ENCODE measurements at regions not wholly inside any gene's neighbourhood (a gene's known extent, or its start where the extent isn't known, plus 50 kb on each side); places are given as distances from the start of the nearest gene placed in this dataset.
A peak's percentile ranks its signal among the peaks of the same experiment; 100 is the strongest.

DNA sequence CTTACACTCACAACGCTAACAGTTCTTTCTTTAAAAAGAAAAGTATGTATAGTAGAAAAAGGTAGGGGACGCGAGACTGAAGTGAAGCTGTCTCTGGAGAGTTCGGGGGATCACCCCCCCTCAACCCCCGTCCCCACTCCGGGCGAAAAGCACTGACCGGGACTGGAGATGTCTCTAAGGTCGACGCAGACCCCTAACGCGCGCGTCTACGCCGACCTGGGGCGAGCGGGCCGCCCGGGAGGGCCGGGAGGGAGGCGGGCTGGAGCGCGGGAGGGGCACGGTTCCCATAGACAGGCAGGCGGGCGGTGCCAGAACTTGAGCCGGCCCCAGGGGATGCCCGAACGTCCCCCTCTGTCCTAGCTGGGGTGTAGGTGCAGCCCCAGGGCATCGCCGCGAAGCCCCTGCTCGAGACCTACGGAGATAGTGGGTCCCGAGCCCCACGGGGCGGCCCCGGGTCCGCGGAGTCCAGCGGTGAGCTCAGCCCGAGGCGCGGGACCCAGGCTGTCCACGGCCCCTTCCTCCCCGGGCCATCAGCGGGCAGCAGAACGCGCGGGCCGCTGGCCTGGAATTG, 82.2 kb downstream of the CHRNA1 start:
- CTCF ChIA-PET, result interaction anchor here (0.6 to 3.8 kb wide), 12 partner anchors 9 to 270 kb away, joined by 3 to 22 read pairs (median 4); no protein-coding TSS in a partner anchor
- DNase-seq, result peak; percentile 80
- Histone ChIP-seq H3F3A (replicated peaks; ENCODE audit: insufficient read depth) (peaks cover 8% of the 10 kb centered on the region), H3K9me2 (no peaks in the 10 kb centered on the region), H3K27ac (ENCODE audit: low read depth in 2 of 2, low read length in 1 of 2) (peak overlapping the region; percentile 72 to 89), H3K4me3 (ENCODE audit: low read depth in 2 of 2, low read length in 1 of 2) (peak overlapping the region; percentile 89 to 93), H3K79me2 (ENCODE audit: insufficient read depth) (peaks cover 55% of the 10 kb centered on the region), H3K27me3 (ENCODE audit: insufficient read depth) (no peaks in the 10 kb centered on the region), H4K20me1 (ENCODE audit: insufficient read depth) (peaks cover 10% of the 10 kb centered on the region), H3K9me3 (no peaks in the 10 kb centered on the region), H3K4me1 (ENCODE audit: control insufficient read depth in 1 of 2, insufficient read depth in 2 of 2, low read depth in 1 of 2, low read length in 1 of 2) (peaks cover 6 to 45% of the 10 kb centered on the region in 2 experiments; a peak in 2 of 4 replicates), H3K36me3 (replicated peaks in 1 of 2; ENCODE audit: control insufficient read depth in 1 of 2, insufficient read depth in 2 of 2, low read length in 1 of 2) (peaks cover 8 to 13% of the 10 kb centered on the region in 2 experiments), H3K9ac (peak overlapping the region; percentile 88), H2AFZ (ENCODE audit: low read depth) (peak overlapping the region; percentile 81; the same call in 1 of the 2 replicates), H3K4me2 (peak overlapping the region; percentile 83)
- POLR2A ChIA-PET, result interaction anchor here (1.0 to 2.8 kb wide), 6 partner anchors 9 to 146 kb away, joined by 3 to 13 read pairs (median 4); no protein-coding TSS in a partner anchor
- WGBS (ENCODE audit: low lambda C conversion rate), result 0% methylated on average over 6 of the region's 52 CpGs
- TF ChIP-seq, protein P1, sequence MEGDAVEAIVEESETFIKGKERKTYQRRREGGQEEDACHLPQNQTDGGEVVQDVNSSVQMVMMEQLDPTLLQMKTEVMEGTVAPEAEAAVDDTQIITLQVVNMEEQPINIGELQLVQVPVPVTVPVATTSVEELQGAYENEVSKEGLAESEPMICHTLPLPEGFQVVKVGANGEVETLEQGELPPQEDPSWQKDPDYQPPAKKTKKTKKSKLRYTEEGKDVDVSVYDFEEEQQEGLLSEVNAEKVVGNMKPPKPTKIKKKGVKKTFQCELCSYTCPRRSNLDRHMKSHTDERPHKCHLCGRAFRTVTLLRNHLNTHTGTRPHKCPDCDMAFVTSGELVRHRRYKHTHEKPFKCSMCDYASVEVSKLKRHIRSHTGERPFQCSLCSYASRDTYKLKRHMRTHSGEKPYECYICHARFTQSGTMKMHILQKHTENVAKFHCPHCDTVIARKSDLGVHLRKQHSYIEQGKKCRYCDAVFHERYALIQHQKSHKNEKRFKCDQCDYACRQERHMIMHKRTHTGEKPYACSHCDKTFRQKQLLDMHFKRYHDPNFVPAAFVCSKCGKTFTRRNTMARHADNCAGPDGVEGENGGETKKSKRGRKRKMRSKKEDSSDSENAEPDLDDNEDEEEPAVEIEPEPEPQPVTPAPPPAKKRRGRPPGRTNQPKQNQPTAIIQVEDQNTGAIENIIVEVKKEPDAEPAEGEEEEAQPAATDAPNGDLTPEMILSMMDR (IDR thresholded peaks at IDR 0.05), result no peak
- TF ChIP-seq, protein P2, sequence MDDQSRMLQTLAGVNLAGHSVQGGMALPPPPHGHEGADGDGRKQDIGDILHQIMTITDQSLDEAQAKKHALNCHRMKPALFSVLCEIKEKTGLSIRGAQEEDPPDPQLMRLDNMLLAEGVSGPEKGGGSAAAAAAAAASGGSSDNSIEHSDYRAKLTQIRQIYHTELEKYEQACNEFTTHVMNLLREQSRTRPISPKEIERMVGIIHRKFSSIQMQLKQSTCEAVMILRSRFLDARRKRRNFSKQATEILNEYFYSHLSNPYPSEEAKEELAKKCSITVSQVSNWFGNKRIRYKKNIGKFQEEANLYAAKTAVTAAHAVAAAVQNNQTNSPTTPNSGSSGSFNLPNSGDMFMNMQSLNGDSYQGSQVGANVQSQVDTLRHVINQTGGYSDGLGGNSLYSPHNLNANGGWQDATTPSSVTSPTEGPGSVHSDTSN (IDR thresholded peaks at IDR 0.05), result 0 out of 2 replicates have a peak, but pooled peaks have one; percentile 12
- TF ChIP-seq SIN3A (IDR thresholded peaks at IDR 0.05; ENCODE audit: borderline replicate concordance, low read depth, low read length) (no peak), GABPA (IDR thresholded peaks at IDR 0.05; ENCODE audit: low read depth) (no peak), TAF1 (IDR thresholded peaks at IDR 0.05; ENCODE audit: borderline replicate concordance, low read depth, low read length) (peak; percentile 12; the same call in 1 of the 2 replicates)
- TF ChIP-seq, protein P3, sequence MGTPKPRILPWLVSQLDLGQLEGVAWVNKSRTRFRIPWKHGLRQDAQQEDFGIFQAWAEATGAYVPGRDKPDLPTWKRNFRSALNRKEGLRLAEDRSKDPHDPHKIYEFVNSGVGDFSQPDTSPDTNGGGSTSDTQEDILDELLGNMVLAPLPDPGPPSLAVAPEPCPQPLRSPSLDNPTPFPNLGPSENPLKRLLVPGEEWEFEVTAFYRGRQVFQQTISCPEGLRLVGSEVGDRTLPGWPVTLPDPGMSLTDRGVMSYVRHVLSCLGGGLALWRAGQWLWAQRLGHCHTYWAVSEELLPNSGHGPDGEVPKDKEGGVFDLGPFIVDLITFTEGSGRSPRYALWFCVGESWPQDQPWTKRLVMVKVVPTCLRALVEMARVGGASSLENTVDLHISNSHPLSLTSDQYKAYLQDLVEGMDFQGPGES (IDR thresholded peaks at IDR 0.05; ENCODE audit: low read depth, low read length), result no peak

DNA sequence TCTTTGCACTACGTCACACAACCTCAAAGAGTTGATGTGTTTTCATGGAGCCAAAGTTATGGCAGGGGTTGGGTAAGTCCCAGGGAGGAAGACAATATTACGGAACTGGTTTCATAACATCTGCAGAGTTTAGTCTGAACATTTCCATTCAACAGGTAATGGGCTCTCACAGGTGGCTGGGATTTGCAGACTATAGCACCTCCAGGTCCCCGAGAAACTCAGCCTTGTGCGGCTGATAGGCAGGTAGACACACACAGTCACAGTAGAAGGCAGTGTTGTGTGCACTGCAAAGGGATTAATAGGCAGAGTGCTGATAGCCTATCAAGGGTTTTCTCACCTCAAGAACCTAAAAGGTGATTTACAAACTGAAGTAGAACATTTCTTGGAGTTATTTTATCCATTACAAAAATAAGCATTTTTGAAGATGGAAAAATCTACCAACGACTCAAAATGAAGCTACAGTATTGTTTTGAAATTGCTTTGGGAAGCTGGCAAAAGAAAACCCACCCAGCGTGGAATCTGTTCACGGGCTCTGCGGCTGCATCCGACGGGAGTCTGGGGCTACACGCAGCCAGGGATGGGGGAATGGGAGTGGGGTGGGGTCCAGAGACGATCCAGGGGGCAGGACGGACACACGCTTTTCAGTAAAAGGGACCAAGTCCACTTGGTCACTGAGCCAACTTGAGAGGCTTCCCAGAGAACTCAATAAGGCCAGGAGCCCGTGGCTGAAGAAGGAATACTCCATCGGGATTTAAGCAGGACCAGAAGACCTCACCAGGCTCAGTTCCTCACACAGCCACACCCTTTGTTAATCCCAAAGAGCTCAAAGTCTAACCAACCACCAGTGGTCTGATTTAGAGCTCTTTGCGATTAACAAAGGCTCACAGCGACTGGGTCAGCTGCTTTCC, 82.9 kb downstream of the CHRNA1 start:
- no peaks in the 10 kb centered on the region for H3K9me2 ChIP-seq
- no peaks in the 10 kb centered on the region for H3K27me3 ChIP-seq (ENCODE audit: insufficient read depth)
- peaks cover 13 to 15% of the 10 kb centered on the region in 2 experiments for H3K36me3 ChIP-seq (replicated peaks in 1 of 2; ENCODE audit: control insufficient read depth in 1 of 2, insufficient read depth in 2 of 2, low read length in 1 of 2)
- peaks cover 6 to 45% of the 10 kb centered on the region in 2 experiments; a peak in 2 of 4 replicates for H3K4me1 ChIP-seq (ENCODE audit: control insufficient read depth in 1 of 2, insufficient read depth in 2 of 2, low read depth in 1 of 2, low read length in 1 of 2)
- peak overlapping the region; percentile 72 to 89; a peak in 3 of 4 replicates for H3K27ac ChIP-seq (ENCODE audit: low read depth in 2 of 2, low read length in 1 of 2)
- ChIA-PET CTCF (interaction anchor here (0.6 to 3.8 kb wide), 12 partner anchors 8 to 270 kb away, joined by 3 to 22 read pairs (median 4); no protein-coding TSS in a partner anchor), POLR2A (interaction anchor here (1.0 to 2.8 kb wide), 6 partner anchors 8 to 146 kb away, joined by 3 to 13 read pairs (median 4); no protein-coding TSS in a partner anchor)
- peak overlapping the region; percentile 83 for H3K4me2 ChIP-seq
- H3F3A ChIP-seq (replicated peaks; ENCODE audit: insufficient read depth), result peaks cover 8% of the 10 kb centered on the region
- 46% methylated on average over 18 of the region's 18 CpGs for WGBS (ENCODE audit: low lambda C conversion rate)
- H2AFZ ChIP-seq (ENCODE audit: low read depth), result peak overlapping the region; percentile 81; the same call in 1 of the 2 replicates
- H3K79me2 ChIP-seq (ENCODE audit: insufficient read depth), result peaks cover 62% of the 10 kb centered on the region
- no peaks in the 10 kb centered on the region for H3K9me3 ChIP-seq
- H3K9ac ChIP-seq, result peak overlapping the region; percentile 88
- H4K20me1 ChIP-seq (ENCODE audit: insufficient read depth), result peaks cover 14% of the 10 kb centered on the region
- DNase-seq, result peak; percentile 38
- H3K4me3 ChIP-seq (ENCODE audit: low read depth in 2 of 2, low read length in 1 of 2), result peak overlapping the region; percentile 89 to 93
- TF ChIP-seq TCF12 (IDR thresholded peaks at IDR 0.05) (no peak), YY1 (IDR thresholded peaks at IDR 0.05; ENCODE audit: low read depth) (no peak), EZH2phosphoT487 (IDR thresholded peaks at IDR 0.05; ENCODE audit: borderline replicate concordance, low read depth) (no peak), GABPA (IDR thresholded peaks at IDR 0.05; ENCODE audit: low read depth) (no peak), RCOR1 (IDR thresholded peaks at IDR 0.05; ENCODE audit: low read length) (no peak), EP300 (IDR thresholded peaks at IDR 0.05; ENCODE audit: borderline replicate concordance in 1 of 2, low read depth in 1 of 2, low read length in 1 of 2) (no peak), FOXJ3 (CRISPR knock-in tag; IDR thresholded peaks at IDR 0.05) (no peak), JUND (IDR thresholded peaks at IDR 0.05) (no peak)
- TF ChIP-seq, protein P2 (IDR thresholded peaks at IDR 0.05), result no peak
- TF ChIP-seq, protein P4, sequence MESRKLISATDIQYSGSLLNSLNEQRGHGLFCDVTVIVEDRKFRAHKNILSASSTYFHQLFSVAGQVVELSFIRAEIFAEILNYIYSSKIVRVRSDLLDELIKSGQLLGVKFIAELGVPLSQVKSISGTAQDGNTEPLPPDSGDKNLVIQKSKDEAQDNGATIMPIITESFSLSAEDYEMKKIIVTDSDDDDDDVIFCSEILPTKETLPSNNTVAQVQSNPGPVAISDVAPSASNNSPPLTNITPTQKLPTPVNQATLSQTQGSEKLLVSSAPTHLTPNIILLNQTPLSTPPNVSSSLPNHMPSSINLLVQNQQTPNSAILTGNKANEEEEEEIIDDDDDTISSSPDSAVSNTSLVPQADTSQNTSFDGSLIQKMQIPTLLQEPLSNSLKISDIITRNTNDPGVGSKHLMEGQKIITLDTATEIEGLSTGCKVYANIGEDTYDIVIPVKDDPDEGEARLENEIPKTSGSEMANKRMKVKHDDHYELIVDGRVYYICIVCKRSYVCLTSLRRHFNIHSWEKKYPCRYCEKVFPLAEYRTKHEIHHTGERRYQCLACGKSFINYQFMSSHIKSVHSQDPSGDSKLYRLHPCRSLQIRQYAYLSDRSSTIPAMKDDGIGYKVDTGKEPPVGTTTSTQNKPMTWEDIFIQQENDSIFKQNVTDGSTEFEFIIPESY (IDR thresholded peaks at IDR 0.05; ENCODE audit: borderline replicate concordance, low read depth), result no peak

Data from SK-N-SH (cell line).